Ovary (tissue), 7 donors: ENCODE measurements at regions not wholly inside any gene's neighbourhood (a gene's known extent, or its start where the extent isn't known, plus 50 kb on each side); places are given as distances from the start of the nearest gene placed in this dataset.

ENCODE experiments used
- DNase-seq, 5 donors: peaks; one replicate each; pipeline ENCODE4 v3.0.0-alpha.2; 2019 to 2020
- H3K27ac ChIP-seq, 2 donors: fragments of 200-600 bp; one replicate each; pipeline versions ENCODE4 v1.5.1 to v1.8.0; 2019 to 2022
- H3K27me3 ChIP-seq: fragments of 200-600 bp; one replicate; pipeline ENCODE4 v1.8.0; 2022
- H3K36me3 ChIP-seq: fragments of 200-600 bp; sonication (generic); one replicate; pipeline ENCODE4 v1.5.1; 2019
- H3K4me1 ChIP-seq: one replicate; pipeline ENCODE4 v1.8.1; 2013; ENCODE audit warnings: mild to moderate bottlenecking, moderate library complexity; ENCODE audit not compliant: insufficient read depth
- H3K4me3 ChIP-seq: fragments of 200-600 bp; sonication (generic); one replicate; pipeline ENCODE4 v1.5.1; 2017
- H3K9me3 ChIP-seq, 2 donors: fragments of 200-600 bp in 1 of 2; sonication (generic) in 1 of 2; one replicate each; pipeline versions ENCODE4 v1.5.1 to v1.8.1; 2013 to 2019; ENCODE audit warnings: mild to moderate bottlenecking in 1 of 2, moderate library complexity in 1 of 2
- CTCF ChIP-seq, 3 donors: fragments of 450-650 bp in 2 of 3; fragments of 200-600 bp in 1 of 3; IDR thresholded peaks; one replicate each; pipeline versions ENCODE4 v1.5.1 to v1.8.0; 2016 to 2022; ENCODE audit warnings: antibody characterized with exemption in 3 of 3, mild to moderate bottlenecking in 1 of 3
- EP300 ChIP-seq: sonication (generic); formaldehyde crosslinking; IDR thresholded peaks from one replicate; pipeline ENCODE4 v1.6.1; 2017; ENCODE audit warnings: antibody characterized with exemption
- POLR2A ChIP-seq: fragments of 450-650 bp; IDR thresholded peaks from one replicate; pipeline ENCODE4 v1.6.1; 2017; ENCODE audit warnings: antibody characterized with exemption, mild to moderate bottlenecking, moderate library complexity
- WGBS, 3 donors: extraction: QIAGEN DNeasy Blood & Tissue Kit in 1 of 3; methylation state at CpG; one replicate each; pipeline versions ENCODE4 v1.1.5 to v1.1.7; 2013 to 2017; 5-methylcytosine and 5-hydroxymethylcytosine counted together
- intact Hi-C, 4 donors: fragments of 100-400 bp; cut with DNase I; formaldehyde crosslinking; loops; one replicate each; pipeline versions ENCODE4 v1.11.0 to v1.15.1; 2022 to 2023
- donor health status: DM: no; HTN: no; CAD: no; lungs with moderate emphysema.
- donor health status: DM: no; HTN: no; CAD: no.
- donor health status: Bipolar disorder and iron deficiency.
- donor health status: DM: no; HTN: no; CAD: no.
- donor health status: DM: yes; HTN: yes; CAD: no.

- 45 to 63% (median 50%) methylated on average over 8 of the region's 8 CpGs for WGBS, 3 donors
- TF ChIP-seq POLR2A, result no peak
- Histone ChIP-seq H3K36me3 (no peaks in the 10 kb centered on the region), H3K27ac (no peak overlapping the region), H3K4me3 (no peak overlapping the region), H3K4me1 (no peaks in the 10 kb centered on the region), H3K9me3 (no peaks in the 10 kb centered on the region), H3K27me3 (no peaks in the 10 kb centered on the region)
- DNase-seq, result no peak
- intact Hi-C loops, result no loop called here
Measured at GRCh38 chr19:30812099-30812678, 440.0 kb downstream of the ZNF536 start.

GRCh38 chr19:30811397-30812098, 439.4 kb downstream of the ZNF536 start:
- Histone ChIP-seq H3K36me3 (no peaks in the 10 kb centered on the region), H3K9me3 (no peaks in the 10 kb centered on the region), H3K4me3 (no peak overlapping the region), H3K27me3 (no peaks in the 10 kb centered on the region), H3K4me1 (no peaks in the 10 kb centered on the region), H3K27ac (no peak overlapping the region)
- intact Hi-C loops, result no loop called here
- no peak for DNase-seq
- TF ChIP-seq CTCF (IDR thresholded peaks at IDR 0.05) (no peak), EP300 (no peak)
- 80 to 88% (median 87%) methylated on average over 10 of the region's 10 CpGs for WGBS, 3 donors

- H3K4me1 ChIP-seq, result no peaks in the 10 kb centered on the region
- H3K9me3 ChIP-seq, result no peaks in the 10 kb centered on the region
- DNase-seq, result no peak
- TF ChIP-seq POLR2A (no peak), EP300 (no peak), CTCF (IDR thresholded peaks at IDR 0.05) (no peak)
- no peaks in the 10 kb centered on the region for H3K36me3 ChIP-seq
- H3K4me3 ChIP-seq, result no peak overlapping the region
- 59 to 67% (median 63%) methylated on average over 4 of the region's 4 CpGs for WGBS, 3 donors
- intact Hi-C loops, result no loop called here
- H3K27ac ChIP-seq, result no peak overlapping the region
- H3K27me3 ChIP-seq, result no peaks in the 10 kb centered on the region
Measured at GRCh38 chr19:30810726-30811125, 438.5 kb downstream of the ZNF536 start.

- TF ChIP-seq EP300 (no peak), CTCF (IDR thresholded peaks at IDR 0.05) (no peak), POLR2A (no peak)
- 29 to 32% (median 30%) methylated on average over 3 of the region's 3 CpGs for WGBS, 3 donors
- H3K4me1 ChIP-seq, result no peaks in the 10 kb centered on the region
- no peak overlapping the region for H3K27ac ChIP-seq
- no peaks in the 10 kb centered on the region for H3K36me3 ChIP-seq
- no peaks in the 10 kb centered on the region for H3K27me3 ChIP-seq
- DNase-seq, result no peak
- no peak overlapping the region for H3K4me3 ChIP-seq
- H3K9me3 ChIP-seq, result no peaks in the 10 kb centered on the region
- intact Hi-C loops, result no loop called here
Measured at GRCh38 chr19:30807278-30807677, 435.1 kb downstream of the ZNF536 start.

- H3K9me3 ChIP-seq, result no peaks in the 10 kb centered on the region
- 86 to 93% (median 90%) methylated on average over 3 of the region's 3 CpGs for WGBS, 3 donors
- no peak overlapping the region for H3K27ac ChIP-seq
- H3K4me3 ChIP-seq, result no peak overlapping the region
- H3K27me3 ChIP-seq, result no peaks in the 10 kb centered on the region
- H3K36me3 ChIP-seq, result no peaks in the 10 kb centered on the region
- H3K4me1 ChIP-seq, result no peaks in the 10 kb centered on the region
- TF ChIP-seq CTCF (IDR thresholded peaks at IDR 0.05), result no peak
- TF ChIP-seq EP300, result no peak
- no peak for TF ChIP-seq POLR2A
- no peak for DNase-seq
- intact Hi-C loops, result no loop called here
Measured at GRCh38 chr19:30806311-30806710, 434.1 kb downstream of the ZNF536 start.
